PC-3 (cell line): ENCODE measurements at regions not wholly inside any gene's neighbourhood (a gene's known extent, or its start where the extent isn't known, plus 50 kb on each side); places are given as distances from the start of the nearest gene placed in this dataset.

Source experiments
- EZH2 ChIP-seq: fragments of 300-600 bp; sonication (generic); IDR thresholded peaks from one replicate; pipeline ENCODE4 v1.6.1; 2017; ENCODE audit warnings: antibody characterized with exemption, mild to moderate bottlenecking, low read length; ENCODE audit not compliant: unreplicated experiment
- EZH2phosphoT487 ChIP-seq: fragments of 300-600 bp; sonication (generic); IDR thresholded peaks from 2 replicates; pipeline ENCODE4 v1.6.1; 2018; ENCODE audit warnings: mild to moderate bottlenecking, antibody characterized with exemption, low read length, borderline replicate concordance
- TF ChIP-seq, protein P1 (sequence below): fragments of 300-600 bp; sonication (generic); conservative IDR thresholded peaks from 2 replicates; pipeline ENCODE4 v1.5.1; 2017; ENCODE audit warnings: antibody characterized with exemption, low read depth, mild to moderate bottlenecking, low read length

DNA sequence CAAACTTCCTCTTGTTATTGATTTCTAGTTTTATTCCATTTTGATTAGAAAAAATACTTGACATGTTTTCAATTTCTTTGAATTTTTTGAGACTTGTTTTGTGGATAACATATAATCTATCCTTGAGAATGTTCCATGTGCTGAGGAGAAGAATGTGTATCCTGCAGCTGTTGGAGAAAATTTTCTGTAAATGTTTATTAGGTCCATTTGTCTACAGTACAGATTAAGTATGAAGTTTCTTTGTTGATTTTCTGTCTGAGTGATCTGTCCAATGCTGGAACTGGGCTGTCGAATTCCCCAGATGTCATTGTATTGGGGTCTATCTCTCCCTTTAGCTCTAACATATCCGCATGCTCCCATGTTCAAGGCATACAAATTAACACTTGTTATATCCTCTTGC lies 251.2 kb downstream of the CSNK1G3 start:
- TF ChIP-seq, protein P1, sequence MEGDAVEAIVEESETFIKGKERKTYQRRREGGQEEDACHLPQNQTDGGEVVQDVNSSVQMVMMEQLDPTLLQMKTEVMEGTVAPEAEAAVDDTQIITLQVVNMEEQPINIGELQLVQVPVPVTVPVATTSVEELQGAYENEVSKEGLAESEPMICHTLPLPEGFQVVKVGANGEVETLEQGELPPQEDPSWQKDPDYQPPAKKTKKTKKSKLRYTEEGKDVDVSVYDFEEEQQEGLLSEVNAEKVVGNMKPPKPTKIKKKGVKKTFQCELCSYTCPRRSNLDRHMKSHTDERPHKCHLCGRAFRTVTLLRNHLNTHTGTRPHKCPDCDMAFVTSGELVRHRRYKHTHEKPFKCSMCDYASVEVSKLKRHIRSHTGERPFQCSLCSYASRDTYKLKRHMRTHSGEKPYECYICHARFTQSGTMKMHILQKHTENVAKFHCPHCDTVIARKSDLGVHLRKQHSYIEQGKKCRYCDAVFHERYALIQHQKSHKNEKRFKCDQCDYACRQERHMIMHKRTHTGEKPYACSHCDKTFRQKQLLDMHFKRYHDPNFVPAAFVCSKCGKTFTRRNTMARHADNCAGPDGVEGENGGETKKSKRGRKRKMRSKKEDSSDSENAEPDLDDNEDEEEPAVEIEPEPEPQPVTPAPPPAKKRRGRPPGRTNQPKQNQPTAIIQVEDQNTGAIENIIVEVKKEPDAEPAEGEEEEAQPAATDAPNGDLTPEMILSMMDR = no peak
- TF ChIP-seq EZH2phosphoT487 (no peak), EZH2 (no peak)
